SK-N-SH (cell line): ENCODE measurements at regions not wholly inside any gene's neighbourhood (a gene's known extent, or its start where the extent isn't known, plus 50 kb on each side); places are given as distances from the start of the nearest gene placed in this dataset.

Experiments
- CHD2 ChIP-seq: fragments of 150-350 bp; IDR thresholded peaks from 2 replicates; pipeline ENCODE4 v1.6.1; 2018; ENCODE audit warnings: low read length; ENCODE audit not compliant: partially characterized antibody
- CTCF ChIP-seq: fragments of 200-600 bp; sonication (generic); IDR thresholded peaks from 2 replicates; pipeline ENCODE4 v1.6.1; 2017; ENCODE audit warnings: antibody characterized with exemption, mild to moderate bottlenecking, moderate library complexity
- EP300 ChIP-seq, 2 experiments: IDR thresholded peaks; 2 replicates each; pipeline versions ENCODE4 v1.4.0 to v1.6.1; 2012; ENCODE audit warnings: borderline replicate concordance in 1 of 2, low read depth in 1 of 2, low read length in 1 of 2
- EZH2phosphoT487 ChIP-seq: fragments of 200-600 bp; sonication (generic); IDR thresholded peaks from 2 replicates; pipeline ENCODE4 v1.6.1; 2017; ENCODE audit warnings: low read depth, mixed run types, mild to moderate bottlenecking, antibody characterized with exemption, moderate library complexity, borderline replicate concordance
- FOSL2 ChIP-seq: IDR thresholded peaks from 2 replicates; pipeline ENCODE4 v1.4.0; 2012; ENCODE audit warnings: low read depth, mild to moderate bottlenecking, moderate library complexity, borderline replicate concordance
- FOXM1 ChIP-seq: IDR thresholded peaks from 2 replicates; pipeline ENCODE4 v1.4.0; 2012; ENCODE audit warnings: low read depth, mild to moderate bottlenecking
- GABPA ChIP-seq: IDR thresholded peaks from 2 replicates; pipeline ENCODE4 v1.4.0; 2012; ENCODE audit warnings: low read depth, mild to moderate bottlenecking
- MXI1 ChIP-seq: IDR thresholded peaks from 2 replicates; pipeline ENCODE4 v1.6.1; 2012; ENCODE audit warnings: mild to moderate bottlenecking, low read depth, low read length, improper control_type of control experiment
- PBX3 ChIP-seq: IDR thresholded peaks from 2 replicates; pipeline ENCODE4; 2012
- POLR2AphosphoS5 ChIP-seq: IDR thresholded peaks from 2 replicates; pipeline ENCODE4 v1.6.1; 2012; ENCODE audit warnings: low read depth, low read length
- RFX5 ChIP-seq: IDR thresholded peaks from 2 replicates; pipeline ENCODE4 v1.6.1; 2012; ENCODE audit warnings: mild to moderate bottlenecking, improper control_type of control experiment, low read length
- SIN3A ChIP-seq: IDR thresholded peaks from 2 replicates; pipeline ENCODE4 v1.6.1; 2012; ENCODE audit warnings: low read depth, mild to moderate bottlenecking, low read length, moderate library complexity, borderline replicate concordance

- TF ChIP-seq CTCF (no peak), EP300 (IDR thresholded peaks at IDR 0.05; ENCODE audit: borderline replicate concordance in 1 of 2, low read depth in 1 of 2, low read length in 1 of 2) (no peak), EZH2phosphoT487 (no peak), CHD2 (no peak), MXI1 (no peak), PBX3 (no peak), RFX5 (no peak), POLR2AphosphoS5 (no peak), SIN3A (no peak), FOXM1 (no peak), GABPA (no peak), FOSL2 (no peak)
Observed at GRCh38 chr15:98221577-98221976, 261.1 kb downstream of the ARRDC4 start.
